ENCODE measurements at regions not wholly inside any gene's neighbourhood (a gene's known extent, or its start where the extent isn't known, plus 50 kb on each side); places are given as distances from the start of the nearest gene placed in this dataset.

DNA sequence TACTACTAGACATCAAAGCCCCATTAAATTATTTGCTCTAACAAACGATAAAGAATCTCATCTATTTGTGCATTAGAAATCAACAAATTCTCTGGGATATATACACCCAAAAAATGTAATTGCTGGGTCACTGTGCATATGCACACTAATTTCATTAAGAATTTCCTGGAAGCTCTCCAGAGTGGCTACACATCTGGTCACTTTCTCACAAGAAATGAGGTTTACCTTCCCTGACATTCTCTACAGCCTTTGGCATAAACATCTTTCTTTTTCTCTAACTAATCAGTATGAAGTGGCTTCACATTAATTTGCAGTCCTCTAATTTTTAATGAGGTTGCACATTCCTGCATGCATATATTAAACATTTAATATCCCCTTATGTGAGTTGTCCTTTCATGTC is 150.8 kb upstream of the ANO5 start:
- Mint-ChIP-seq H3K36me3 (ENCODE audit: low read depth) (no peaks in the 10 kb centered on the region), H3K4me1 (ENCODE audit: low read depth) (no peaks in the 10 kb centered on the region), H3K27me3 (ENCODE audit: low read depth) (no peaks in the 10 kb centered on the region), H3K9me3 (ENCODE audit: insufficient read depth) (peaks cover 10% of the 10 kb centered on the region), H3K27ac (no peak overlapping the region), H3K4me3 (no peak overlapping the region)
- DNase-seq (no peak), ATAC-seq (no peak)
- ChIA-PET CTCF (no interaction called here), POLR2A (no interaction called here)

DNA sequence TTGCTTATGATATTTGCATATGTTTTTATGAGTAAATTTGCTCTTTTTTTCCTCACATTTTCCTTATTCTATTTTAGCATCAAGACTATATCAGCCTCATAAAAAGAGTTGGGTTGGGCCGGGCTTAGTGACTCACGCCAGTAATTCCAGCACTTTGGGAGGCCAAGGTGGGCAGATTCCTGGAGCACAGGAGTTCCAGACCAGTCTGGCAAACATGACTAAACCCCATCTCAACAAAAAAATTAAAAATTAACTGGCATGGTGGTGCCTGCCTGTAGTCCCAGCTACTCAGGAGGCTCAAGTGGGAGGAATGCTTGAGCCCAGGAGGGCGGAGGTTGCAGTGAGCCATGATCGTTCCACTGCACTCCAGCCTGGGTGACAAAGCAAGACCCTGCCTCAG is 148.8 kb upstream of the ANO5 start:
- ATAC-seq = no peak
- Mint-ChIP-seq H3K27me3 (ENCODE audit: low read depth) (no peaks in the 10 kb centered on the region), H3K9me3 (ENCODE audit: insufficient read depth) (peaks cover 10% of the 10 kb centered on the region), H3K4me1 (ENCODE audit: low read depth) (no peaks in the 10 kb centered on the region), H3K36me3 (ENCODE audit: low read depth) (no peaks in the 10 kb centered on the region), H3K27ac (no peak overlapping the region), H3K4me3 (no peak overlapping the region)
- DNase-seq = no peak
- ChIA-PET POLR2A (no interaction called here), CTCF (no interaction called here)

DNA sequence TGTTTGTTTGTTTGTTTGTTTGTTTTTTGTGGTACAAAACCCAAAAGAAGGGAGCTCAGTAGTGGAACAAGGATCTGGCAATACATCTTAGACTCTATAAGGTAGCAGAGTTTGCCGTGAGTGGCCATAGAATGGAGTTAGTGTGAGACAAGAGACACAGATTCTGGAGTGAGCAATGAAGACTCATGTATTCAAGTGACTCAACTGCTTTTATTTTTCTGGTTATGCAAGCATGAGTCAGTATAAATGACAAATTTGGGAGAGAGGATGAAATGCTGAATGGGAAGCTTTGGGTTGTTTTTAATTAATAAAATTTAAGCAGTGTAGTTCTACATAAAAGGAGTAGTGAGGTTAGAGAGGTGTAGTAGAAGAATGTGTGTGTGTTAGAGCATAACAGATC is 143.6 kb upstream of the ANO5 start:
- peaks cover 13% of the 10 kb centered on the region for H3K9me3 Mint-ChIP-seq (ENCODE audit: insufficient read depth)
- no peak for ATAC-seq
- H3K4me3 Mint-ChIP-seq = no peak overlapping the region
- no peak for DNase-seq
- no peaks in the 10 kb centered on the region for H3K36me3 Mint-ChIP-seq (ENCODE audit: low read depth)
- ChIA-PET CTCF (no interaction called here), POLR2A (no interaction called here)
- no peaks in the 10 kb centered on the region for H3K4me1 Mint-ChIP-seq (ENCODE audit: low read depth)
- H3K27me3 Mint-ChIP-seq (ENCODE audit: low read depth) = no peaks in the 10 kb centered on the region
- H3K27ac Mint-ChIP-seq = no peak overlapping the region

DNA sequence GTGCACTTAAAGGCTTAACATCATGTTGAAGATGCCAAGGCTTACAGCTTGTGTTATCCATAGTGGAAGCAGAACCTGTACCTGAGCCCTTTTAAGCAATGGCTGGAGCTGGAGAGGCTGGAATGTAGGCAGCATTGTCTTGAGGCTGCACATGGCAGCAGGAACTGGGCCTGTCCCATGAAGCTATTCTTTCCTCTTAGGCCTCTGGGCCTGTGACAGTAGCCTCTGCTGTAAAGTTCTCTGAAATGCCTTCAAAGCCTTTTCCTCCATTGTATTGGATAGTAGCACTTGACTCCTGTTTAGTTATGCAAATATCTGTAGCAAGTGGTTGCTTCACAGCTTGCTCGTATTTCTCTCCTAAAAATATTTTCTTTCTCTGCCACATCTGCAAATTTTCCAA is 127.4 kb upstream of the ANO5 start:
- Mint-ChIP-seq H3K27me3 (ENCODE audit: low read depth) (no peaks in the 10 kb centered on the region), H3K36me3 (ENCODE audit: low read depth) (no peaks in the 10 kb centered on the region), H3K4me3 (no peak overlapping the region), H3K9me3 (ENCODE audit: insufficient read depth) (peaks cover 9% of the 10 kb centered on the region), H3K27ac (no peak overlapping the region), H3K4me1 (ENCODE audit: low read depth) (no peaks in the 10 kb centered on the region)
- CTCF ChIA-PET = no interaction called here
- no peak for ATAC-seq
- POLR2A ChIA-PET = no interaction called here
- no peak for DNase-seq

DNA sequence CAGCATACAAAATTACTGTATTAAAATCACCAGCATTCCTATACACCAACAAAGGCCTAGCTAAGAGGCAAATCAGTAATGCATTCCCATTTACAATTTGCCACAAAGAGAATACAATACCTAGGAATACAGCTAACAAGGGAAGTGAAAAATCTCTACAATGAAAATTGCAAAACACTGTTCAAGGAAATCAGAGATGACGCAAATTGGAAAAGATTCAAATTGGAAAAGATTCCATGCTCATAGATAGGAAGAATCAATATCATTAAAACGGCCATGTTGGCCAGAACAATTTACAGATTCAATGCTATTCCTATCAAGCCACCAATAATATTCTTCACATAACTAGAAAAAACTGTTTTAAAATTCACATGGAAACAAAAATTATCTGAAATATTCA is 123.0 kb upstream of the ANO5 start:
- ChIA-PET POLR2A (no interaction called here), CTCF (no interaction called here)
- Mint-ChIP-seq H3K27ac (no peak overlapping the region), H3K4me3 (no peak overlapping the region), H3K27me3 (ENCODE audit: low read depth) (no peaks in the 10 kb centered on the region), H3K9me3 (ENCODE audit: insufficient read depth) (peaks cover 9% of the 10 kb centered on the region), H3K4me1 (ENCODE audit: low read depth) (no peaks in the 10 kb centered on the region), H3K36me3 (ENCODE audit: low read depth) (no peaks in the 10 kb centered on the region)
- ATAC-seq (no peak), DNase-seq (no peak)

DNA sequence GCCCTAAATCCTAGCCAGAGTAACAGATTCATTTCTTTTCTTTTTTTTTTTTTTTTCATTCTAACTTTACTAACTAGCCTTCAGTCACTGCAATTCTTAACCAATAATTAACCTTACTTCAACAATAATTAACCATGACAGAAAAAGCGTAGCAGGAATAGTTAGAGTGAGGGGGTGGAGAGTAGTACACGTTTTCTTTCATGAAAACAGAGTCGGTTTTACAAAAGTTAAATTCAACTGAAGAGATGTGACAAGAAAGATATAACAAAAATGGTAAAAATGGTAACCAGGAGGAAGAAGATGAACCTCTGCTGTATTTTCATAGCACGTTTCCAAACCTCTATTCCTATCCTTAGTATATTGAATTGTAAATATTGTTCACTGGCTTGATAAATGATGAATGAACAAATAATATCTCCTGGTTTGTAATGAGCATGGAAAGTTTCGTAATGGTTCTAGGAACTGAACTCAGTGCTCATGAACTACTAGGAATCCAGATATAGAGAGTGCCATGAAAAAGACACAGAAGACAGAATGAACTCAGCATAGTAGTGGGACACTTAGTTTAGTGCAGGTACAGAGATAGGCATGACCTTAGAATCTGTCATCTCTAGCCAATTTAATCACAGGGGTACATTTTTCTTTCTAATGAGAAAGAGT is 116.5 kb upstream of the ANO5 start:
- no peaks in the 10 kb centered on the region for H3K36me3 Mint-ChIP-seq (ENCODE audit: low read depth)
- no peak overlapping the region for H3K27ac Mint-ChIP-seq
- no peak overlapping the region for H3K4me3 Mint-ChIP-seq
- no peak for ATAC-seq
- no peaks in the 10 kb centered on the region for H3K27me3 Mint-ChIP-seq (ENCODE audit: low read depth)
- ChIA-PET CTCF (no interaction called here), POLR2A (no interaction called here)
- DNase-seq = no peak
- no peaks in the 10 kb centered on the region for H3K9me3 Mint-ChIP-seq (ENCODE audit: insufficient read depth)
- H3K4me1 Mint-ChIP-seq (ENCODE audit: low read depth) = no peaks in the 10 kb centered on the region

DNA sequence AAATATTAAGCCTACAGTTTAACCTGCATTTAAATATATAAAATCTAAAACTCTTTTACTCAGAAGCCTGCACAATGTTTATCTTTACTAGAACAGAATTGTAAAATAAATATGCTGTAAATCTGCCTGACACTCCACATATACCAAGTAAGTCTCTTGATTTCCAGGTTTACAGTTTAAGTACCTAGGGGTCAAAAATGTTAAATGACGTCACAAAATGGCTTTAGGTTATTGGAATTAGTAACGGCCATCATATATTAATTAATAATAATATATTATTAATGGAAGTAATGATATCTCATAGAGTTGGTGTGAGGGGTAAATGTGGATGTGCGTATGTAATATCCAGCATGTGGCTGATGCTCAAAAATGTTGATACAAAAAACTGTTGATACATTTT is 114.8 kb upstream of the ANO5 start:
- Mint-ChIP-seq H3K36me3 (ENCODE audit: low read depth) (no peaks in the 10 kb centered on the region), H3K27ac (no peak overlapping the region), H3K4me3 (no peak overlapping the region), H3K27me3 (ENCODE audit: low read depth) (no peaks in the 10 kb centered on the region), H3K9me3 (ENCODE audit: insufficient read depth) (no peaks in the 10 kb centered on the region), H3K4me1 (ENCODE audit: low read depth) (no peaks in the 10 kb centered on the region)
- ChIA-PET POLR2A (no interaction called here), CTCF (no interaction called here)
- DNase-seq (no peak), ATAC-seq (no peak)

DNA sequence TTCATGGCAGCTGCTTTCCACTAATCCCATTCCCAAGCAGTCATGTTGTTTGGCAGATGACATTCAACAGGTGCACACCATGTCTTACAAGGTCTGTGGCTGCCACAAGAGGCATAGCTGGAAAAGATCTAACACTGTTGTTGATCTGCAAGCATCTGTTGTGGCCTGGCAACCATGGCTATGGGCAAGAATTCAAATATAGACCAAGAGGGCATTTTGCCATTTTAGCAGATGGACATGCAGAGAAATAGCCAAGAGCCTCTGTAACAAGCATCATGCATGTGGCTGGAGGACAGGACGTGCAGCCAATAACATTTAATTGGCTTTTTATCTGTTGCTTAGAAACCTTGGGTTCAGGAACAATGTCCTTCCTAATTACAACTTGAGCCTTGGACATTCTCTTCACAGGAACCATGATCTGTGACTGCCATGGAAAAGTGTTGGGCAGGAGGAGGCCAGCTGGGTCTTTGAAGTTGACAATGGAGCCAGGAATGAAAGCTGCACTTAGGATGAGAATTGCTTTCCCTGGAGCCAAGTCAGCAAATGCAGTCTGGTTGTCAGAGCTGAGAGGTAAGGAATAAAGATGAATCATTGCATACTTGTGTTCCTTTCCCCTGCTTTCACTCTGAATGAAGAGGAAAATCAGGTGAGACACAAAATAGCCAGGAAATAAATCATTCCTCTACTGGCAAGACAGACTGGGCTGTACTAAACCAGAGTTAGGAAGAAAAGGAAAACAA is 113.6 kb upstream of the ANO5 start:
- H3K36me3 Mint-ChIP-seq (ENCODE audit: low read depth) = no peaks in the 10 kb centered on the region
- H3K4me3 Mint-ChIP-seq = no peak overlapping the region
- POLR2A ChIA-PET = no interaction called here
- H3K4me1 Mint-ChIP-seq (ENCODE audit: low read depth) = no peaks in the 10 kb centered on the region
- DNase-seq (no peak), ATAC-seq (no peak)
- no peak overlapping the region for H3K27ac Mint-ChIP-seq
- CTCF ChIA-PET = no interaction called here
- no peaks in the 10 kb centered on the region for H3K9me3 Mint-ChIP-seq (ENCODE audit: insufficient read depth)
- no peaks in the 10 kb centered on the region for H3K27me3 Mint-ChIP-seq (ENCODE audit: low read depth)

DNA sequence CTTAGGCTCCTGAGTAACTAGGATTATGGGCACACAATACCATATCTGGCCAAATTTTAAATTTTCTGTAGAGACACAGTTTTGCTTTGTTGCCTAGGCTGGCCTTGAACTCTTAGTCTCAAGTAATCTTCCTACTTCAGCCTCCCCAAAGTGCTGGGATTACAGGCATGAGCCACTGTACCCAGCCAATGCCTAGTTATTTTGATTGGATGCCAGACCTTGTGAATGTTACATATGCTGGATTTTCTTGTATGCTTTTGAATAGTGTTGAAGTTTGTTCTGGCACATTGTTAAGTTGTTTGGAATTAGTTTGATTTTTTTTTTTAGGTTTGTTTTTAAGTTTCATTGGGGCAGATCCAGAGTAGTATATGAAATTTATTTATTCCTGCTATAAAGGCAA is 110.7 kb upstream of the ANO5 start:
- Mint-ChIP-seq H3K27ac (no peak overlapping the region), H3K4me3 (no peak overlapping the region), H3K4me1 (ENCODE audit: low read depth) (no peaks in the 10 kb centered on the region), H3K9me3 (ENCODE audit: insufficient read depth) (no peaks in the 10 kb centered on the region), H3K27me3 (ENCODE audit: low read depth) (no peaks in the 10 kb centered on the region), H3K36me3 (ENCODE audit: low read depth) (no peaks in the 10 kb centered on the region)
- ChIA-PET POLR2A (no interaction called here), CTCF (no interaction called here)
- no peak for ATAC-seq
- DNase-seq = no peak

DNA sequence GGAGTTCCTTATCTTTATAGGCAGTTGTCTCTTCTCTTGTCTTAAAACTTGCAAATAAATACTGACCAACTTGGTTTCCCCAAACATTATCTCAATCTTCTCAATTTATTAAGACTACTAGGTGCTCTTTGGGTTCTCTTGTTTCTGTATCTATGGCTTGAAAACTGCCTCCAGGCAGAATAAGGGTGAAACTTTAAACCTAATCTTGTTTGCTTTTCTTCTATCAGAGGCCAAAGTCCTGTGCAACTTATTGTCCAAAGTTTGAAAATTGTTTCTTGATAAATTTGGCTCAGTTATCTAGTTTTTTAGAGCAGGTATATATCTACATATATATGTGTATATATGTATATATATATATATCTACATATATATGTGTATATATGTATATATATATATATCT is 110.1 kb upstream of the ANO5 start:
- DNase-seq (no peak), ATAC-seq (no peak)
- CTCF ChIA-PET = no interaction called here
- Mint-ChIP-seq H3K27ac (no peak overlapping the region), H3K9me3 (ENCODE audit: insufficient read depth) (no peaks in the 10 kb centered on the region), H3K4me1 (ENCODE audit: low read depth) (no peaks in the 10 kb centered on the region), H3K4me3 (no peak overlapping the region), H3K27me3 (ENCODE audit: low read depth) (no peaks in the 10 kb centered on the region), H3K36me3 (ENCODE audit: low read depth) (no peaks in the 10 kb centered on the region)
- POLR2A ChIA-PET = no interaction called here

DNA sequence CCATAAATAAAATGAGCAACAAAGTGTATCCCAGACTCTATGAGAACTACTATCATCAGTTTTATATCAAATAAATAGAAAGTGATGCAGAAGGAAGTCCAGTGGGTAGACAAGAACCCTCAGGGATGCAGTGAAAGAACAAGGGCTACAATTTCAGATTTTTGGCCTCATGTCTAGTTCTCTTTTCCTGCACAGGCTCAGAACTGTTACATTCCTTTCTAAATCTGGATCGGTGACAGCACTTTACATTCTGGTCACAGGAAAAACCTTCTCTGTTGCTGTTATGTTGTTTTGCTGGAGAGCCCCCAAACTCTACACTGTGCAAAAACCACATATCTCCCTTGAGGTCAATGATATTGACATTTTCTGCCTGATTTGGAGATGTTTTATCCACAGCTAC is 108.8 kb upstream of the ANO5 start:
- no peak overlapping the region for H3K4me3 Mint-ChIP-seq
- ATAC-seq (no peak), DNase-seq (no peak)
- no peak overlapping the region for H3K27ac Mint-ChIP-seq
- no peaks in the 10 kb centered on the region for H3K36me3 Mint-ChIP-seq (ENCODE audit: low read depth)
- CTCF ChIA-PET = no interaction called here
- no peaks in the 10 kb centered on the region for H3K9me3 Mint-ChIP-seq (ENCODE audit: insufficient read depth)
- POLR2A ChIA-PET = no interaction called here
- no peaks in the 10 kb centered on the region for H3K4me1 Mint-ChIP-seq (ENCODE audit: low read depth)
- H3K27me3 Mint-ChIP-seq (ENCODE audit: low read depth) = no peaks in the 10 kb centered on the region

DNA sequence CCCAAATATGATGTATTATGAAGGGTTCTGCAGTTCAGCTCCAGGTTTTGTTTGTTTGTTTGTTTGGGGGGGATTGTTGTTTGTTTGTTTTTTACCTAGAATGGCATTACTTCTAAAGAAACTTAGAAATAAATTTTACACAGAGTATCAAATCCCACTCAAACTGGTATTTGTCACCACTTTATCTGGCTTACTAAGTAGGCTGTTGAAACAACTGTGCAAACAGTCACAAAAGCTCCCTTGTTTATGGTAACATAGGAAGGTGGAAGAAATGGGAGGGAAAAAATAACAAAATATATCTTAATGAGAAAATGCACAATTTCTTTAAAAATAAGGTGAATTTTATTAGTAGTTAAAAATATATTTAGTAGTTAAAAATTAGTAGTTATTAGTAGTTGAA is 108.3 kb upstream of the ANO5 start:
- ATAC-seq (no peak), DNase-seq (no peak)
- no peak overlapping the region for H3K4me3 Mint-ChIP-seq
- CTCF ChIA-PET = no interaction called here
- no peaks in the 10 kb centered on the region for H3K27me3 Mint-ChIP-seq (ENCODE audit: low read depth)
- no peaks in the 10 kb centered on the region for H3K9me3 Mint-ChIP-seq (ENCODE audit: insufficient read depth)
- no peaks in the 10 kb centered on the region for H3K36me3 Mint-ChIP-seq (ENCODE audit: low read depth)
- no peak overlapping the region for H3K27ac Mint-ChIP-seq
- POLR2A ChIA-PET = no interaction called here
- no peaks in the 10 kb centered on the region for H3K4me1 Mint-ChIP-seq (ENCODE audit: low read depth)

DNA sequence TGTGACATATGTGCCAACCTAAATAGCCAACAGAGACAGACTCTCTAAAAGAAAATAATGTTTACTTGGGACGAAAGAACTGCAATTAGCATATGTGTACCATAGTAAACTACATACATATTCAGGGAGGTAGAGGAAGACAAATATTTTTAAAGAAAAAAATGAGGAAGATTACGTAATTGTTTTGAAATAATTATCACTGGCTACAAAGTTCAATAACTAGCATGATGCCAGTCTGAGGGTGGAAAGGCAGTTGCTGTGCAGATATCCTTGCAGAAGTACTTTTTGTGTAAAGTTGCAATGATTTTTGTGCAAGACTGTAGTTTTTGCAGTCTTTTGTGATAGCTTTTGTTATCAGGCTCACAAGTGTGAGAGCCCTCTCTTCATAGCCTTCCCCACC is 103.3 kb upstream of the ANO5 start:
- H3K27me3 Mint-ChIP-seq (ENCODE audit: low read depth) = no peaks in the 10 kb centered on the region
- no peak for ATAC-seq
- H3K4me1 Mint-ChIP-seq (ENCODE audit: low read depth) = no peaks in the 10 kb centered on the region
- no peaks in the 10 kb centered on the region for H3K36me3 Mint-ChIP-seq (ENCODE audit: low read depth)
- POLR2A ChIA-PET = no interaction called here
- no peaks in the 10 kb centered on the region for H3K9me3 Mint-ChIP-seq (ENCODE audit: insufficient read depth)
- H3K4me3 Mint-ChIP-seq = no peak overlapping the region
- DNase-seq = no peak
- H3K27ac Mint-ChIP-seq = no peak overlapping the region
- CTCF ChIA-PET = no interaction called here
